H1 (cell line): ENCODE measurements at regions not wholly inside any gene's neighbourhood (a gene's known extent, or its start where the extent isn't known, plus 50 kb on each side); places are given as distances from the start of the nearest gene placed in this dataset.
A peak's percentile ranks its signal among the peaks of the same experiment; 100 is the strongest.

ENCODE experiments used
- CHD7 ChIP-seq: fragments of 300-600 bp; sonication (generic); IDR thresholded peaks from 2 replicates; pipeline ENCODE4 v1.7.1; 2012; ENCODE audit warnings: low read length, moderate library complexity, mild to moderate bottlenecking, inconsistent platforms; ENCODE audit not compliant: insufficient replicate concordance
- MAX ChIP-seq: IDR thresholded peaks from 2 replicates; pipeline ENCODE4 v1.6.1; 2012; ENCODE audit warnings: inconsistent platforms

GRCh38 chr5:73299665-73300336 is 126.8 kb downstream of the TMEM174 start (continued):
- TF ChIP-seq CHD7 (no peak), MAX (peak; percentile 50)
